H9 (cell line): ENCODE measurements at regions not wholly inside any gene's neighbourhood (a gene's known extent, or its start where the extent isn't known, plus 50 kb on each side); places are given as distances from the start of the nearest gene placed in this dataset.

ENCODE experiments used
- DNase-seq: peaks from one replicate; pipeline ENCODE4 v3.0.0-alpha.2; 2017
- H2AFZ ChIP-seq: one replicate; pipeline ENCODE4 v1.6.1; 2013; ENCODE audit warnings: mild to moderate bottlenecking, low read length, control low read depth, moderate library complexity
- H2AK5ac ChIP-seq: 2 replicates; pipeline ENCODE4 v1.6.1; 2013; ENCODE audit warnings: low read length, control low read depth, mixed read lengths; ENCODE audit not compliant: insufficient read length
- H2BK120ac ChIP-seq: one replicate; pipeline ENCODE4 v1.6.1; 2013; ENCODE audit warnings: low read depth, mild to moderate bottlenecking, low read length, control low read depth, inconsistent platforms; ENCODE audit not compliant: poor library complexity, severe bottlenecking
- H2BK12ac ChIP-seq: 2 replicates; pipeline ENCODE4 v1.6.1; 2013; ENCODE audit warnings: low read length, control low read depth, mixed read lengths, low read depth; ENCODE audit not compliant: insufficient read length
- H2BK15ac ChIP-seq: 2 replicates; pipeline ENCODE4 v1.6.1; 2013; ENCODE audit warnings: low read depth, low read length, control low read depth
- H2BK20ac ChIP-seq: one replicate; pipeline ENCODE4 v1.6.1; 2013; ENCODE audit warnings: low read depth, mild to moderate bottlenecking, low read length, control low read depth, inconsistent platforms; ENCODE audit not compliant: poor library complexity, severe bottlenecking
- H2BK5ac ChIP-seq: 2 replicates; pipeline ENCODE4 v1.6.1; 2013; ENCODE audit warnings: low read length, control low read depth, mixed read lengths; ENCODE audit not compliant: insufficient read length
- H3K14ac ChIP-seq: 2 replicates; pipeline ENCODE4 v1.6.1; 2013; ENCODE audit warnings: low read length, control low read depth; ENCODE audit not compliant: insufficient read depth
- H3K18ac ChIP-seq: 2 replicates; pipeline ENCODE4 v1.6.1; 2013; ENCODE audit warnings: low read depth, mild to moderate bottlenecking, mixed read lengths, low read length, control low read depth; ENCODE audit not compliant: insufficient read length
- H3K23ac ChIP-seq: 2 replicates; pipeline ENCODE4 v1.6.1; 2013; ENCODE audit warnings: low read length, control low read depth, mixed read lengths, low read depth; ENCODE audit not compliant: insufficient read length
- H3K23me2 ChIP-seq: 2 replicates; pipeline ENCODE4 v1.6.1; 2013; ENCODE audit warnings: low read depth, mild to moderate bottlenecking, mixed read lengths, low read length, control low read depth; ENCODE audit not compliant: insufficient read length, poor library complexity, severe bottlenecking
- H3K27ac ChIP-seq: 2 replicates; pipeline ENCODE4 v1.5.1; 2013; ENCODE audit warnings: low read length, control low read depth, mixed read lengths, low read depth; ENCODE audit not compliant: insufficient read length
- H3K27me3 ChIP-seq: 2 replicates; pipeline ENCODE4 v1.6.1; 2013; ENCODE audit warnings: low read length, control low read depth, inconsistent platforms; ENCODE audit not compliant: insufficient read depth
- H3K4ac ChIP-seq: 2 replicates; pipeline ENCODE4 v1.6.1; 2013; ENCODE audit warnings: low read depth, mild to moderate bottlenecking, control low read depth, inconsistent platforms, low read length, moderate library complexity
- H3K4me1 ChIP-seq: 2 replicates; pipeline ENCODE4 v1.6.1; 2013; ENCODE audit warnings: low read length, control low read depth, inconsistent platforms; ENCODE audit not compliant: insufficient read depth
- H3K4me2 ChIP-seq: 2 replicates; pipeline ENCODE4 v1.6.1; 2013; ENCODE audit warnings: low read length, control low read depth, mixed read lengths; ENCODE audit not compliant: insufficient read length, insufficient read depth
- H3K56ac ChIP-seq: 2 replicates; pipeline ENCODE4 v1.6.1; 2013; ENCODE audit warnings: low read depth, mild to moderate bottlenecking, mixed read lengths, low read length, control low read depth; ENCODE audit not compliant: insufficient read length
- H3K79me1 ChIP-seq: 2 replicates; pipeline ENCODE4 v1.6.1; 2013; ENCODE audit warnings: low read depth, mild to moderate bottlenecking, moderate library complexity, low read length, control low read depth, inconsistent platforms; ENCODE audit not compliant: insufficient read depth, poor library complexity, severe bottlenecking
- H3K79me2 ChIP-seq: 2 replicates; pipeline ENCODE4 v1.6.1; 2013; ENCODE audit warnings: low read length, control low read depth, inconsistent platforms; ENCODE audit not compliant: insufficient read depth
- H3K9ac ChIP-seq: 2 replicates; pipeline ENCODE4 v1.6.1; 2013; ENCODE audit warnings: low read length, control low read depth, mixed read lengths; ENCODE audit not compliant: insufficient read length; ENCODE audit errors: extremely low read depth
- H3K9me3 ChIP-seq: one replicate; pipeline ENCODE4 v1.6.1; 2013; ENCODE audit warnings: low read depth, low read length, inconsistent platforms; ENCODE audit not compliant: control insufficient read depth
- H3T11ph ChIP-seq: one replicate; pipeline ENCODE4 v1.6.1; 2013; ENCODE audit warnings: mild to moderate bottlenecking, low read length, control low read depth, inconsistent platforms
- H4K20me1 ChIP-seq: one replicate; pipeline ENCODE4 v1.6.1; 2013; ENCODE audit not compliant: control insufficient read depth, insufficient read length, insufficient read depth
- H4K5ac ChIP-seq: 2 replicates; pipeline ENCODE4 v1.6.1; 2013; ENCODE audit warnings: low read depth, mild to moderate bottlenecking, mixed read lengths, low read length, control low read depth; ENCODE audit not compliant: insufficient read length
- H4K8ac ChIP-seq: replicated peaks from 2 replicates; pipeline ENCODE4 v1.6.1; 2013; ENCODE audit warnings: low read length, control low read depth, mixed read lengths, low read depth; ENCODE audit not compliant: insufficient read length
- H4K91ac ChIP-seq: 2 replicates; pipeline ENCODE4 v1.6.1; 2013; ENCODE audit warnings: low read depth, mild to moderate bottlenecking, moderate library complexity, mixed read lengths, low read length, control low read depth; ENCODE audit not compliant: insufficient read length
- H3K27ac Mint-ChIP-seq, 3 experiments: 2 replicates in 2 of 3; 3 replicates in 1 of 3; pipeline ENCODE4 v1.8.0; 2020 to 2021; ENCODE audit warnings: mixed read lengths in 3 of 3, mild to moderate bottlenecking in 1 of 3, moderate library complexity in 1 of 3
- H3K27me3 Mint-ChIP-seq: 2 replicates; pipeline ENCODE4 v1.8.0; 2021; ENCODE audit warnings: low read depth, mild to moderate bottlenecking, moderate library complexity, mixed read lengths
- H3K36me3 Mint-ChIP-seq, 3 experiments: 2 replicates in 2 of 3; 3 replicates in 1 of 3; pipeline ENCODE4 v1.8.0; 2020 to 2021; ENCODE audit warnings: low read depth in 3 of 3, mixed read lengths in 3 of 3; ENCODE audit not compliant: insufficient read depth in 1 of 3
- H3K4me1 Mint-ChIP-seq, 2 experiments: 2 replicates each; pipeline ENCODE4 v1.8.0; 2020; ENCODE audit warnings: mixed read lengths in 2 of 2
- H3K4me3 Mint-ChIP-seq, 2 experiments: 2 replicates in 1 of 2; 3 replicates in 1 of 2; pipeline ENCODE4 v1.8.0; 2020 to 2021; ENCODE audit warnings: mild to moderate bottlenecking in 2 of 2, mixed read lengths in 2 of 2, moderate library complexity in 1 of 2
- H3K9me3 Mint-ChIP-seq, 2 experiments: 2 replicates in 1 of 2; 3 replicates in 1 of 2; pipeline ENCODE4 v1.8.0; 2020; ENCODE audit warnings: mild to moderate bottlenecking in 2 of 2, mixed read lengths in 2 of 2, moderate library complexity in 1 of 2
- WGBS: extraction: QIAGEN DNeasy Blood & Tissue Kit; methylation state at CpG from one replicate; pipeline ENCODE4 v1.1.7; 2013; ENCODE audit warnings: missing lambda C conversion rate, low lambda C conversion rate, mixed read lengths; ENCODE audit not compliant: insufficient read length; ENCODE audit errors: extremely low coverage; 5-methylcytosine and 5-hydroxymethylcytosine counted together
- TF ChIP-seq, protein P1 (sequence below): fragments of 200-600 bp; sonication (generic); conservative IDR thresholded peaks from 3 replicates; pipeline ENCODE4 v1.8.0; 2021; ENCODE audit warnings: antibody characterized with exemption, mild to moderate bottlenecking

DNA sequence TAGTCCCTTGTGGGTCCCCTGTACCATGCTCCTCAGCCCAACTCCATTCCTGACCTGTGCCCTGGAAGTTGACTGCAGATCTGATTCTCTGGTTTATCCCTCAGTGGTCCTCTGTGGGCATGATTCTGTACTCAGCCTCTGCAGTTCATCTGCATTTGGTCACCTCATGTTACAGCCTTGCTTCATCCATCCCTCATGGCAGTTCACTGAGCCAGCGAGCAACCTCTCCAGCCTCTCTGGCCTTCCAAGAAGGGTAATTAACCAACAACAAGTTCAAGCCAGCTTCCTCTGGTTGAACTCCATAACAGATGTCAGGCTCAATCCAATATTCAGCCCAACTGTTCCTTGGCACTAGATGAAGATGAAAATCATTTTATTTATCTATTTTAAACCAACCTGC lies 509.5 kb downstream of the NTRK3 start:
- Histone ChIP-seq H3K4me1 (no peaks in the 10 kb centered on the region), H2BK15ac (no peak overlapping the region), H3K23me2 (no peaks in the 10 kb centered on the region), H3K23ac (no peak overlapping the region), H2AFZ (no peak overlapping the region), H2BK12ac (no peak overlapping the region), H3K9me3 (no peaks in the 10 kb centered on the region), H4K5ac (no peak overlapping the region), H3K4me2 (no peak overlapping the region), H4K8ac (no peak overlapping the region), H4K20me1 (no peaks in the 10 kb centered on the region), H2AK5ac (no peak overlapping the region), H3K4ac (no peak overlapping the region), H3K27me3 (no peaks in the 10 kb centered on the region), H2BK120ac (no peak overlapping the region), H3K9ac (no peak overlapping the region), H2BK5ac (no peak overlapping the region), H3K56ac (no peak overlapping the region), H3K18ac (no peak overlapping the region), H3K79me1 (no peaks in the 10 kb centered on the region), H3K14ac (no peak overlapping the region), H3K79me2 (no peaks in the 10 kb centered on the region), H4K91ac (no peak overlapping the region), H2BK20ac (no peak overlapping the region), H3T11ph (no peak overlapping the region), H3K27ac (no peak overlapping the region)
- no peaks in the 10 kb centered on the region for H3K9me3 Mint-ChIP-seq
- H3K36me3 Mint-ChIP-seq = no peaks in the 10 kb centered on the region
- no peak overlapping the region for H3K4me3 Mint-ChIP-seq
- no peaks in the 10 kb centered on the region; the same call in 1 of the 2 replicates for H3K27me3 Mint-ChIP-seq
- no CpG with 5 or more reads among the region's 1 CpG for WGBS
- TF ChIP-seq, protein P1, sequence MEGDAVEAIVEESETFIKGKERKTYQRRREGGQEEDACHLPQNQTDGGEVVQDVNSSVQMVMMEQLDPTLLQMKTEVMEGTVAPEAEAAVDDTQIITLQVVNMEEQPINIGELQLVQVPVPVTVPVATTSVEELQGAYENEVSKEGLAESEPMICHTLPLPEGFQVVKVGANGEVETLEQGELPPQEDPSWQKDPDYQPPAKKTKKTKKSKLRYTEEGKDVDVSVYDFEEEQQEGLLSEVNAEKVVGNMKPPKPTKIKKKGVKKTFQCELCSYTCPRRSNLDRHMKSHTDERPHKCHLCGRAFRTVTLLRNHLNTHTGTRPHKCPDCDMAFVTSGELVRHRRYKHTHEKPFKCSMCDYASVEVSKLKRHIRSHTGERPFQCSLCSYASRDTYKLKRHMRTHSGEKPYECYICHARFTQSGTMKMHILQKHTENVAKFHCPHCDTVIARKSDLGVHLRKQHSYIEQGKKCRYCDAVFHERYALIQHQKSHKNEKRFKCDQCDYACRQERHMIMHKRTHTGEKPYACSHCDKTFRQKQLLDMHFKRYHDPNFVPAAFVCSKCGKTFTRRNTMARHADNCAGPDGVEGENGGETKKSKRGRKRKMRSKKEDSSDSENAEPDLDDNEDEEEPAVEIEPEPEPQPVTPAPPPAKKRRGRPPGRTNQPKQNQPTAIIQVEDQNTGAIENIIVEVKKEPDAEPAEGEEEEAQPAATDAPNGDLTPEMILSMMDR = no peak
- no peaks in the 10 kb centered on the region for H3K4me1 Mint-ChIP-seq
- no peak for DNase-seq
- H3K27ac Mint-ChIP-seq = no peak overlapping the region; a peak in 1 of 7 replicates
